ENCODE measurements at regions not wholly inside any gene's neighbourhood (a gene's known extent, or its start where the extent isn't known, plus 50 kb on each side); places are given as distances from the start of the nearest gene placed in this dataset.

GRCh38 chr12:18979401-18980126, 150.0 kb upstream of the PLEKHA5 start:
- H3K27ac ChIP-seq (ENCODE audit: low read depth, low read length) = no peak overlapping the region
- H3K4me3 ChIP-seq (ENCODE audit: low read depth in 1 of 2, low read length in 2 of 2) = no peak overlapping the region
- H3K9me3 ChIP-seq (ENCODE audit: control insufficient read depth in 1 of 2, low read length in 2 of 2) = no peaks in the 10 kb centered on the region
- no peaks in the 10 kb centered on the region for H3K4me1 ChIP-seq (ENCODE audit: control insufficient read depth in 1 of 2, insufficient read depth in 2 of 2, low read length in 2 of 2)
- no peak overlapping the region for H3K9ac ChIP-seq (ENCODE audit: low read depth in 1 of 2, low read length in 2 of 2)
- no peaks in the 10 kb centered on the region for H3K27me3 ChIP-seq (ENCODE audit: control insufficient read depth in 1 of 2, insufficient read depth in 2 of 2, low read length in 2 of 2)
- no peaks in the 10 kb centered on the region for H3K36me3 ChIP-seq (ENCODE audit: control insufficient read depth in 1 of 2, insufficient read depth in 2 of 2, low read length in 2 of 2)

GRCh38 chr12:18981732-18982131, 147.8 kb upstream of the PLEKHA5 start:
- H3K9ac ChIP-seq (ENCODE audit: low read depth in 1 of 2, low read length in 2 of 2) = no peak overlapping the region
- no peak overlapping the region for H3K4me3 ChIP-seq (ENCODE audit: low read depth in 1 of 2, low read length in 2 of 2)
- H3K36me3 ChIP-seq (ENCODE audit: control insufficient read depth in 1 of 2, insufficient read depth in 2 of 2, low read length in 2 of 2) = no peaks in the 10 kb centered on the region
- H3K4me1 ChIP-seq (ENCODE audit: control insufficient read depth in 1 of 2, insufficient read depth in 2 of 2, low read length in 2 of 2) = no peaks in the 10 kb centered on the region
- H3K9me3 ChIP-seq (ENCODE audit: control insufficient read depth in 1 of 2, low read length in 2 of 2) = no peaks in the 10 kb centered on the region
- no peak overlapping the region for H3K27ac ChIP-seq (ENCODE audit: low read depth, low read length)
- no peaks in the 10 kb centered on the region for H3K27me3 ChIP-seq (ENCODE audit: control insufficient read depth in 1 of 2, insufficient read depth in 2 of 2, low read length in 2 of 2)

- Histone ChIP-seq H3K36me3 (ENCODE audit: control insufficient read depth in 1 of 2, insufficient read depth in 2 of 2, low read length in 2 of 2) (no peaks in the 10 kb centered on the region), H3K9ac (ENCODE audit: low read depth in 1 of 2, low read length in 2 of 2) (no peak overlapping the region), H3K27me3 (ENCODE audit: control insufficient read depth in 1 of 2, insufficient read depth in 2 of 2, low read length in 2 of 2) (no peaks in the 10 kb centered on the region), H3K4me3 (ENCODE audit: low read depth in 1 of 2, low read length in 2 of 2) (no peak overlapping the region), H3K9me3 (ENCODE audit: control insufficient read depth in 1 of 2, low read length in 2 of 2) (no peaks in the 10 kb centered on the region), H3K4me1 (ENCODE audit: control insufficient read depth in 1 of 2, insufficient read depth in 2 of 2, low read length in 2 of 2) (no peaks in the 10 kb centered on the region), H3K27ac (ENCODE audit: low read depth, low read length) (no peak overlapping the region)
These were observed 147.1 kb upstream of the PLEKHA5 start for GRCh38 chr12:18982226-18982949.

- no peak overlapping the region for H3K27ac ChIP-seq (ENCODE audit: low read depth, low read length)
- no peak overlapping the region for H3K9ac ChIP-seq (ENCODE audit: low read depth in 1 of 2, low read length in 2 of 2)
- H3K4me1 ChIP-seq (ENCODE audit: control insufficient read depth in 1 of 2, insufficient read depth in 2 of 2, low read length in 2 of 2) = no peaks in the 10 kb centered on the region
- H3K9me3 ChIP-seq (ENCODE audit: control insufficient read depth in 1 of 2, low read length in 2 of 2) = no peaks in the 10 kb centered on the region
- H3K36me3 ChIP-seq (ENCODE audit: control insufficient read depth in 1 of 2, insufficient read depth in 2 of 2, low read length in 2 of 2) = no peaks in the 10 kb centered on the region
- H3K27me3 ChIP-seq (ENCODE audit: control insufficient read depth in 1 of 2, insufficient read depth in 2 of 2, low read length in 2 of 2) = no peaks in the 10 kb centered on the region
- H3K4me3 ChIP-seq (ENCODE audit: low read depth in 1 of 2, low read length in 2 of 2) = no peak overlapping the region
These were observed 145.7 kb upstream of the PLEKHA5 start for GRCh38 chr12:18983854-18984253.

- H3K4me3 ChIP-seq (ENCODE audit: low read depth in 1 of 2, low read length in 2 of 2) = no peak overlapping the region
- no peaks in the 10 kb centered on the region for H3K4me1 ChIP-seq (ENCODE audit: control insufficient read depth in 1 of 2, insufficient read depth in 2 of 2, low read length in 2 of 2)
- no peaks in the 10 kb centered on the region for H3K36me3 ChIP-seq (ENCODE audit: control insufficient read depth in 1 of 2, insufficient read depth in 2 of 2, low read length in 2 of 2)
- H3K27ac ChIP-seq (ENCODE audit: low read depth, low read length) = no peak overlapping the region
- no peaks in the 10 kb centered on the region for H3K27me3 ChIP-seq (ENCODE audit: control insufficient read depth in 1 of 2, insufficient read depth in 2 of 2, low read length in 2 of 2)
- no peaks in the 10 kb centered on the region for H3K9me3 ChIP-seq (ENCODE audit: control insufficient read depth in 1 of 2, low read length in 2 of 2)
- H3K9ac ChIP-seq (ENCODE audit: low read depth in 1 of 2, low read length in 2 of 2) = no peak overlapping the region
These were observed 138.7 kb upstream of the PLEKHA5 start for GRCh38 chr12:18990856-18991255.

- H3K4me3 ChIP-seq (ENCODE audit: low read depth in 1 of 2, low read length in 2 of 2) = no peak overlapping the region
- no peaks in the 10 kb centered on the region for H3K9me3 ChIP-seq (ENCODE audit: control insufficient read depth in 1 of 2, low read length in 2 of 2)
- no peaks in the 10 kb centered on the region for H3K36me3 ChIP-seq (ENCODE audit: control insufficient read depth in 1 of 2, insufficient read depth in 2 of 2, low read length in 2 of 2)
- no peaks in the 10 kb centered on the region for H3K4me1 ChIP-seq (ENCODE audit: control insufficient read depth in 1 of 2, insufficient read depth in 2 of 2, low read length in 2 of 2)
- H3K9ac ChIP-seq (ENCODE audit: low read depth in 1 of 2, low read length in 2 of 2) = no peak overlapping the region
- H3K27me3 ChIP-seq (ENCODE audit: control insufficient read depth in 1 of 2, insufficient read depth in 2 of 2, low read length in 2 of 2) = no peaks in the 10 kb centered on the region
- no peak overlapping the region for H3K27ac ChIP-seq (ENCODE audit: low read depth, low read length)
These were observed 137.2 kb upstream of the PLEKHA5 start for GRCh38 chr12:18992336-18992735.

GRCh38 chr12:18998343-18999261, 130.9 kb upstream of the PLEKHA5 start:
- Histone ChIP-seq H3K27me3 (ENCODE audit: control insufficient read depth in 1 of 2, insufficient read depth in 2 of 2, low read length in 2 of 2) (no peaks in the 10 kb centered on the region), H3K9ac (ENCODE audit: low read depth in 1 of 2, low read length in 2 of 2) (no peak overlapping the region), H3K4me3 (ENCODE audit: low read depth in 1 of 2, low read length in 2 of 2) (no peak overlapping the region), H3K4me1 (ENCODE audit: control insufficient read depth in 1 of 2, insufficient read depth in 2 of 2, low read length in 2 of 2) (no peaks in the 10 kb centered on the region), H3K36me3 (ENCODE audit: control insufficient read depth in 1 of 2, insufficient read depth in 2 of 2, low read length in 2 of 2) (no peaks in the 10 kb centered on the region), H3K9me3 (ENCODE audit: control insufficient read depth in 1 of 2, low read length in 2 of 2) (no peaks in the 10 kb centered on the region), H3K27ac (ENCODE audit: low read depth, low read length) (no peak overlapping the region)

GRCh38 chr12:19000836-19001235, 128.7 kb upstream of the PLEKHA5 start:
- Histone ChIP-seq H3K9ac (ENCODE audit: low read depth in 1 of 2, low read length in 2 of 2) (no peak overlapping the region), H3K4me3 (ENCODE audit: low read depth in 1 of 2, low read length in 2 of 2) (no peak overlapping the region), H3K4me1 (ENCODE audit: control insufficient read depth in 1 of 2, insufficient read depth in 2 of 2, low read length in 2 of 2) (no peaks in the 10 kb centered on the region), H3K36me3 (ENCODE audit: control insufficient read depth in 1 of 2, insufficient read depth in 2 of 2, low read length in 2 of 2) (no peaks in the 10 kb centered on the region), H3K9me3 (ENCODE audit: control insufficient read depth in 1 of 2, low read length in 2 of 2) (no peaks in the 10 kb centered on the region), H3K27ac (ENCODE audit: low read depth, low read length) (no peak overlapping the region), H3K27me3 (ENCODE audit: control insufficient read depth in 1 of 2, insufficient read depth in 2 of 2, low read length in 2 of 2) (no peaks in the 10 kb centered on the region)

GRCh38 chr12:19002216-19002615, 127.3 kb upstream of the PLEKHA5 start:
- H3K9ac ChIP-seq (ENCODE audit: low read depth in 1 of 2, low read length in 2 of 2) = no peak overlapping the region
- H3K4me1 ChIP-seq (ENCODE audit: control insufficient read depth in 1 of 2, insufficient read depth in 2 of 2, low read length in 2 of 2) = no peaks in the 10 kb centered on the region
- H3K9me3 ChIP-seq (ENCODE audit: control insufficient read depth in 1 of 2, low read length in 2 of 2) = no peaks in the 10 kb centered on the region
- H3K4me3 ChIP-seq (ENCODE audit: low read depth in 1 of 2, low read length in 2 of 2) = no peak overlapping the region
- H3K27me3 ChIP-seq (ENCODE audit: control insufficient read depth in 1 of 2, insufficient read depth in 2 of 2, low read length in 2 of 2) = no peaks in the 10 kb centered on the region
- H3K27ac ChIP-seq (ENCODE audit: low read depth, low read length) = no peak overlapping the region
- H3K36me3 ChIP-seq (ENCODE audit: control insufficient read depth in 1 of 2, insufficient read depth in 2 of 2, low read length in 2 of 2) = no peaks in the 10 kb centered on the region

- Histone ChIP-seq H3K9ac (ENCODE audit: low read depth in 1 of 2, low read length in 2 of 2) (no peak overlapping the region), H3K9me3 (ENCODE audit: control insufficient read depth in 1 of 2, low read length in 2 of 2) (no peaks in the 10 kb centered on the region), H3K27ac (ENCODE audit: low read depth, low read length) (no peak overlapping the region), H3K36me3 (ENCODE audit: control insufficient read depth in 1 of 2, insufficient read depth in 2 of 2, low read length in 2 of 2) (no peaks in the 10 kb centered on the region), H3K4me3 (ENCODE audit: low read depth in 1 of 2, low read length in 2 of 2) (no peak overlapping the region), H3K4me1 (ENCODE audit: control insufficient read depth in 1 of 2, insufficient read depth in 2 of 2, low read length in 2 of 2) (no peaks in the 10 kb centered on the region), H3K27me3 (ENCODE audit: control insufficient read depth in 1 of 2, insufficient read depth in 2 of 2, low read length in 2 of 2) (no peaks in the 10 kb centered on the region)
These were observed 126.4 kb upstream of the PLEKHA5 start for GRCh38 chr12:19003141-19003540.

Data from duodenal mucosa (tissue), 2 donors.